ENCODE measurements at regions not wholly inside any gene's neighbourhood (a gene's known extent, or its start where the extent isn't known, plus 50 kb on each side); places are given as distances from the start of the nearest gene placed in this dataset.

DNA sequence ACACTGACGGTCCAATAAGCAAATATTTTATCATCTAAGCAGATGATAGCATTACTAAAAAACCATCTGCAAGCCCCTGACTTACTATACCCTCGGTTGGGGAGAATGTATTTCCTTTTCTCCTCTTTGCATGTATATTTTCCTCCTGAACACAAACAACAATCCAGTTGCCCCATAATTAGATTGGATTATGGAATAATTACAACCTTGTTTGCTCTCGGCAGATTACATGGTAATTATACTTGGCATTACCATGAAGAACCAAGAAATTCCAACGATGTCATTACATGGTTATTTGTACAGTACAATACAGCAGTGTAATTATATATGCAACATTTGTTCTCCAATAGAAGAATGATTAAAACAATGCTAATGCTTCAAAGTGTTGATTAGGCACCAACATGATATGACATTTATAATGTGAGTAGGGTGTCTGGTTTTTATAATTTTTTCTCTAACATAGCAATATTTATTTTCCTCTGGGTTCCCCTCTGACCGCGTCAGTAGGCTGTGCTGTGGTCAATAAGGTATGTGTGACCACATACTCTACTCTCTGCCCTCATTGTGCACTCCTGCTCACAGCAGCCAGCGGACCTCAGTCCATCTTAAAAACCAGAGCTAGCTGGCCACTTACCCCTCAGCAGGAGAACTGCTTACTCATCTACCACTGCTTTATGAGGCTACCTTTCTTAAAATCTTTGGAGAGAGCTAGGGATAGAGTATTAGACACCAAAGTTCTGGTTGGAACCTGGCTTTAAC, 176.1 kb downstream of the INSIG2 start:
- no peak for TF ChIP-seq POLR2A (IDR thresholded peaks at IDR 0.05; ENCODE audit: low read length)
- TF ChIP-seq GATA1 (IDR thresholded peaks at IDR 0.05; ENCODE audit: low read depth, low read length) = no peak
